Left ventricle myocardium inferior (tissue), 1 donor: ENCODE measurements at regions not wholly inside any gene's neighbourhood (a gene's known extent, or its start where the extent isn't known, plus 50 kb on each side); places are given as distances from the start of the nearest gene placed in this dataset.
"Not testable (repeated sequence)": the region's sequence is repeated elsewhere in the genome, so short reads cannot be mapped to it uniquely, and the experiment has no call there.

Source experiments
- DNase-seq: peaks from one replicate; pipeline ENCODE4 v3.0.0-alpha.2; 2020
- H3K27ac ChIP-seq: fragments of 200-600 bp; replicated peaks from 2 replicates; pipeline ENCODE4 v1.8.0; 2021
- H3K27me3 ChIP-seq: fragments of 200-600 bp; 2 replicates; pipeline ENCODE4 v1.8.0; 2021; ENCODE audit warnings: low read depth
- H3K36me3 ChIP-seq: fragments of 200-600 bp; 2 replicates; pipeline ENCODE4 v1.8.0; 2021
- H3K4me1 ChIP-seq: fragments of 200-600 bp; 2 replicates; pipeline ENCODE4 v1.8.0; 2021
- H3K4me3 ChIP-seq: fragments of 200-600 bp; 2 replicates; pipeline ENCODE4 v1.8.0; 2021; ENCODE audit warnings: mild to moderate bottlenecking, moderate library complexity
- H3K9me3 ChIP-seq: fragments of 200-600 bp; replicated peaks from 2 replicates; pipeline ENCODE4 v1.8.0; 2021
- intact Hi-C: fragments of 100-400 bp; cut with micrococcal nuclease; formaldehyde crosslinking; loops from one replicate; pipeline ENCODE4 v1.11.0; 2022
- TF ChIP-seq, protein P1 (sequence below): fragments of 200-600 bp; IDR thresholded peaks from 2 replicates; pipeline ENCODE4 v1.8.0; 2021; ENCODE audit warnings: antibody characterized with exemption, mild to moderate bottlenecking, borderline replicate concordance
- donor health status: DM: no; HTN: yes; CAD: no; lungs with severe emphysema.

DNA sequence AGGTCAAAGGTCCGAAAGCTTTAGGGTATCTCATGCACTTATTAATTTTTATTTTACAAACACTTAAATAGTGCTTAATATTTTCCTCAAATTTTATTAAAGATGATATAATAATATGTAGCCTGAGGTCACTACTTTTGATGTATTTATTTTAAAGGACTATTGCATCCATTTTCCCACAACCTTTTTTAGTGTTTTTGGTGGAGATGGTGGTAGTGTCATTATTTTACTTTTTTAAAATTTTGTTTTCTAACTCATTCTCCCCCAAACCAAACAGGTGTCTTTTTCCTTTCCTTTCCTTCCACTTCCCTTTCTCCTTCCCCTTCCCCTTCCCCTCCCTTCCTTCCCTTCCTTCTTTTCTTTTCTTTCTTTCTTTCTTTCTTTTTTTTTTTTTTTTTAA is 328.6 kb downstream of the CYLC2 start:
- no peak for DNase-seq
- H3K27me3 ChIP-seq: no peaks in the 10 kb centered on the region
- no peaks in the 10 kb centered on the region for H3K4me1 ChIP-seq
- H3K9me3 ChIP-seq: no peaks in the 10 kb centered on the region
- TF ChIP-seq, protein P1, sequence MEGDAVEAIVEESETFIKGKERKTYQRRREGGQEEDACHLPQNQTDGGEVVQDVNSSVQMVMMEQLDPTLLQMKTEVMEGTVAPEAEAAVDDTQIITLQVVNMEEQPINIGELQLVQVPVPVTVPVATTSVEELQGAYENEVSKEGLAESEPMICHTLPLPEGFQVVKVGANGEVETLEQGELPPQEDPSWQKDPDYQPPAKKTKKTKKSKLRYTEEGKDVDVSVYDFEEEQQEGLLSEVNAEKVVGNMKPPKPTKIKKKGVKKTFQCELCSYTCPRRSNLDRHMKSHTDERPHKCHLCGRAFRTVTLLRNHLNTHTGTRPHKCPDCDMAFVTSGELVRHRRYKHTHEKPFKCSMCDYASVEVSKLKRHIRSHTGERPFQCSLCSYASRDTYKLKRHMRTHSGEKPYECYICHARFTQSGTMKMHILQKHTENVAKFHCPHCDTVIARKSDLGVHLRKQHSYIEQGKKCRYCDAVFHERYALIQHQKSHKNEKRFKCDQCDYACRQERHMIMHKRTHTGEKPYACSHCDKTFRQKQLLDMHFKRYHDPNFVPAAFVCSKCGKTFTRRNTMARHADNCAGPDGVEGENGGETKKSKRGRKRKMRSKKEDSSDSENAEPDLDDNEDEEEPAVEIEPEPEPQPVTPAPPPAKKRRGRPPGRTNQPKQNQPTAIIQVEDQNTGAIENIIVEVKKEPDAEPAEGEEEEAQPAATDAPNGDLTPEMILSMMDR: no peak
- H3K4me3 ChIP-seq: no peak overlapping the region
- H3K36me3 ChIP-seq: no peaks in the 10 kb centered on the region
- H3K27ac ChIP-seq: no peak overlapping the region
- intact Hi-C loops: no loop called here

DNA sequence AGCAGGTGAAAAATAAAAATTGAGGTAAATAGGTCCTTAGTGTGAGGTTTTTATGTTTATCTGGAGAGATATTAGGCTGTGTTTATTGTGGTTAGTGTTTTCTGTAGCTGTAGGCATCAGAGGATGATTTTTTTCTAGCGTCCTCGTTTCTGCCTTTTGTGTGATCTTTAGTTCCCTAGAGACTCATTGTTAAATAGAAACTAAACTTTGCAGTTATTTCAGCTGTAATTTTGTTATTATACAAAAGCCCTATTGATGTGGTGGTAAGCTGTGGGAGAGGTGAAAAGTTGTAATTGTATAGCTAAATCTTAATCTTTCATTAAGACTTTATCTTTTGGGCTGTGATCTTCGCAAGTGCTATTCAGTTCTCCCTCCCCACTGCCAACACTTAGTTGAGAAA is 340.3 kb downstream of the CYLC2 start:
- Histone ChIP-seq H3K27ac (no peak overlapping the region), H3K9me3 (no peaks in the 10 kb centered on the region), H3K4me3 (no peak overlapping the region), H3K27me3 (no peaks in the 10 kb centered on the region), H3K36me3 (no peaks in the 10 kb centered on the region), H3K4me1 (no peaks in the 10 kb centered on the region)
- TF ChIP-seq, protein P1: no peak
- intact Hi-C loops: no loop called here
- DNase-seq: no peak

- Histone ChIP-seq H3K4me3 (no peak overlapping the region), H3K27ac (no peak overlapping the region), H3K9me3 (peaks cover 19% of the 10 kb centered on the region), H3K27me3 (no peaks in the 10 kb centered on the region), H3K4me1 (no peaks in the 10 kb centered on the region), H3K36me3 (no peaks in the 10 kb centered on the region)
- TF ChIP-seq, protein P1: no peak
- intact Hi-C loops: no loop called here
- no peak for DNase-seq
These were observed 359.9 kb downstream of the CYLC2 start for GRCh38 chr9:103355000-103355399.

DNA sequence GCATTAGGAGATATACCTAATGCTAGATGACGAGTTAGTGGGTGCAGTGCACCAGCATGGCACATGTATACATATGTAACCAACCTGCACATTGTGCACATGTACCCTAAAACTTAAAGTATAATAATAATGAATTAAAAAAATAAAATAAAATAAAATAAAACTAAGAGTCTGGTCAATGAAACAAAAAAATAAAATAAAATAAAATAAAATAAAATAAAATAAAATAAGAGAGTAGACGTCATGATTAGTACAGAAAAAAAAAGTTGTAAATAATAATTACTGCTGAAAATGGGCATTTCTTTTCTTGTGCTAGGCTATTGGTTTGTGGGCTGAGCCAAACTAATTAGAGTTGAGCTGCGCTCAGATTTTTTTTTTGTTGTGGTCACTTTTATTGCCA is 362.8 kb downstream of the CYLC2 start:
- H3K36me3 ChIP-seq, H3K27me3 ChIP-seq, H3K4me1 ChIP-seq, intact Hi-C loops, DNase-seq, H3K27ac ChIP-seq, H3K4me3 ChIP-seq: not testable (repeated sequence)
- peaks cover 19% of the 10 kb centered on the region for H3K9me3 ChIP-seq

DNA sequence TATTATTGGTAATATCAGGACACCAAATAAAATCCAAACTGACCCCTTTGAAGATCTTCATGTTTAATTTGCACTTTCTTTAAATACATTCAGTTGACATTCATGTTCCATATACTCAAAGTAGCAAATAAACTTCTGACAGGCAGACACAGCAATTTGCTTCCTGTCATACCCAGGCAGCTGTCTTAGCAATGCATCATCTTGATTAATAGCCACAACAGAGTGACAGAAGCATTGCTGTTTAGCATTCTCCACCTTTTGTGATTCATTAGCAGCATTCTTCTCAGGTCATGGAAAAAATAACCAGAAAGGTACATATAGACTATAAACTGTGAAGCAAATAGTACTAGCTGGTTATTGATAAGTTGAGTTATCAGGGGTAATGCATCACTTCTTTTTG is 366.8 kb downstream of the CYLC2 start:
- TF ChIP-seq, protein P1: no peak
- intact Hi-C loops: no loop called here
- no peak for DNase-seq
- Histone ChIP-seq H3K4me1 (no peaks in the 10 kb centered on the region), H3K4me3 (no peak overlapping the region), H3K27me3 (no peaks in the 10 kb centered on the region), H3K27ac (no peak overlapping the region), H3K36me3 (no peaks in the 10 kb centered on the region), H3K9me3 (no peaks in the 10 kb centered on the region)

- Histone ChIP-seq H3K9me3 (no peaks in the 10 kb centered on the region), H3K36me3 (no peaks in the 10 kb centered on the region), H3K27ac (no peak overlapping the region), H3K4me3 (no peak overlapping the region), H3K27me3 (no peaks in the 10 kb centered on the region), H3K4me1 (no peaks in the 10 kb centered on the region)
- intact Hi-C loops: no loop called here
- TF ChIP-seq, protein P1: no peak
- DNase-seq: no peak
These were observed 367.9 kb downstream of the CYLC2 start for GRCh38 chr9:103362986-103363385.
